Mesenchymal stem cell (in vitro differentiated cells and primary cell): ENCODE measurements at regions not wholly inside any gene's neighbourhood (a gene's known extent, or its start where the extent isn't known, plus 50 kb on each side); places are given as distances from the start of the nearest gene placed in this dataset.

Experiments
- DNase-seq: peaks from one replicate; pipeline ENCODE4 v3.0.0-alpha.2; 2013
- H2AFZ ChIP-seq: one replicate; pipeline ENCODE4 v1.6.1; 2013; ENCODE audit warnings: low read depth, mild to moderate bottlenecking, control low read depth, inconsistent platforms, low read length, moderate library complexity
- H2AK5ac ChIP-seq: 2 replicates; pipeline ENCODE4 v1.6.1; 2013; ENCODE audit warnings: low read length, moderate library complexity, mild to moderate bottlenecking, inconsistent platforms; ENCODE audit not compliant: severe bottlenecking
- H2BK120ac ChIP-seq: one replicate; pipeline ENCODE4 v1.6.1; 2013; ENCODE audit warnings: low read depth, mild to moderate bottlenecking, inconsistent platforms, low read length, moderate library complexity
- H2BK12ac ChIP-seq, 2 experiments: one replicate each; pipeline ENCODE4 v1.6.1; 2013; ENCODE audit warnings: inconsistent platforms in 2 of 2, low read length in 2 of 2, mild to moderate bottlenecking in 2 of 2, moderate library complexity in 2 of 2, control low read depth in 1 of 2
- H2BK15ac ChIP-seq: one replicate; pipeline ENCODE4 v1.6.1; 2013; ENCODE audit warnings: mild to moderate bottlenecking, low read depth, inconsistent platforms; ENCODE audit not compliant: poor library complexity, severe bottlenecking
- H2BK5ac ChIP-seq: 2 replicates; pipeline ENCODE4 v1.6.1; 2013; ENCODE audit warnings: low read depth, mild to moderate bottlenecking, low read length, control low read depth, inconsistent platforms; ENCODE audit not compliant: poor library complexity, severe bottlenecking
- H3K14ac ChIP-seq, 2 experiments: one replicate each; pipeline ENCODE4 v1.6.1; 2013; ENCODE audit warnings: inconsistent platforms in 2 of 2, low read length in 2 of 2, control low read depth in 1 of 2, mild to moderate bottlenecking in 1 of 2, moderate library complexity in 1 of 2
- H3K18ac ChIP-seq, 2 experiments: one replicate each; pipeline ENCODE4 v1.6.1; 2013; ENCODE audit warnings: inconsistent platforms in 2 of 2, low read length in 2 of 2, control low read depth in 1 of 2, low read depth in 1 of 2, mild to moderate bottlenecking in 1 of 2
- H3K23ac ChIP-seq, 2 experiments: one replicate each; pipeline ENCODE4 v1.6.1; 2013; ENCODE audit warnings: inconsistent platforms in 2 of 2, low read length in 2 of 2, mild to moderate bottlenecking in 2 of 2, moderate library complexity in 2 of 2, control low read depth in 1 of 2
- H3K27ac ChIP-seq: 2 replicates; pipeline ENCODE4 v1.5.1; 2013; ENCODE audit warnings: mild to moderate bottlenecking, moderate library complexity, low read length, control low read depth, inconsistent platforms; ENCODE audit not compliant: poor library complexity, severe bottlenecking
- H3K27me3 ChIP-seq, 2 experiments: 2 replicates each; pipeline versions ENCODE4 v1.6.1 to v1.7.0; 2013; ENCODE audit warnings: low read length in 2 of 2, mild to moderate bottlenecking in 2 of 2, moderate library complexity in 2 of 2, control low read depth in 1 of 2, inconsistent platforms in 1 of 2; ENCODE audit not compliant: control insufficient read depth in 1 of 2, insufficient read depth in 1 of 2
- H3K36me3 ChIP-seq, 2 experiments: 2 replicates each; pipeline versions ENCODE4 v1.6.1 to v1.7.0; 2013; ENCODE audit warnings: low read length in 2 of 2, control low read depth in 1 of 2, inconsistent platforms in 1 of 2, low read depth in 1 of 2, mild to moderate bottlenecking in 1 of 2; ENCODE audit not compliant: insufficient read depth in 2 of 2, control insufficient read depth in 1 of 2
- H3K4ac ChIP-seq, 2 experiments: one replicate each; pipeline ENCODE4 v1.6.1; 2013; ENCODE audit warnings: inconsistent platforms in 2 of 2, low read length in 2 of 2, mild to moderate bottlenecking in 2 of 2, moderate library complexity in 2 of 2, control low read depth in 1 of 2, low read depth in 1 of 2
- H3K4me1 ChIP-seq: 2 replicates; pipeline ENCODE4 v1.6.1; 2013; ENCODE audit warnings: low read depth, low read length, control low read depth; ENCODE audit not compliant: control insufficient read depth, insufficient read depth
- H3K4me2 ChIP-seq: 2 replicates; pipeline ENCODE4 v1.6.1; 2013; ENCODE audit warnings: low read length, mild to moderate bottlenecking, inconsistent platforms; ENCODE audit not compliant: poor library complexity, severe bottlenecking
- H3K4me3 ChIP-seq, 2 experiments: 2 replicates each; pipeline versions ENCODE4 v1.5.1 to v1.7.0; 2013; ENCODE audit warnings: low read length in 2 of 2, mild to moderate bottlenecking in 2 of 2, control low read depth in 1 of 2, low read depth in 1 of 2; ENCODE audit not compliant: insufficient read depth in 1 of 2
- H3K79me1 ChIP-seq: replicated peaks from 2 replicates; pipeline ENCODE4 v1.6.1; 2013; ENCODE audit warnings: mild to moderate bottlenecking, control low read depth, low read length, inconsistent platforms; ENCODE audit not compliant: poor library complexity, severe bottlenecking
- H3K9ac ChIP-seq: 2 replicates; pipeline ENCODE4 v1.7.0; 2013; ENCODE audit warnings: mild to moderate bottlenecking, low read length, moderate library complexity
- H3K9me3 ChIP-seq: 2 replicates; pipeline ENCODE4 v1.7.0; 2013; ENCODE audit warnings: mild to moderate bottlenecking, low read length; ENCODE audit not compliant: control insufficient read depth
- H4K8ac ChIP-seq: one replicate; pipeline ENCODE4 v1.6.1; 2013; ENCODE audit warnings: inconsistent platforms, mild to moderate bottlenecking, low read length, moderate library complexity
- H4K91ac ChIP-seq: one replicate; pipeline ENCODE4 v1.6.1; 2013; ENCODE audit warnings: mild to moderate bottlenecking, low read length, inconsistent platforms
- WGBS: methylation state at CpG from one replicate; pipeline ENCODE4 v1.1.7; 2013; ENCODE audit warnings: mixed read lengths; 5-methylcytosine and 5-hydroxymethylcytosine counted together

- 97% methylated on average over 3 of the region's 3 CpGs for WGBS
- Histone ChIP-seq H2BK5ac (no peak overlapping the region), H2BK15ac (no peak overlapping the region), H4K91ac (no peak overlapping the region), H2AK5ac (no peak overlapping the region), H3K18ac (no peak overlapping the region), H3K9me3 (no peaks in the 10 kb centered on the region), H2BK120ac (no peak overlapping the region), H3K14ac (no peak overlapping the region), H3K23ac (no peak overlapping the region), H2AFZ (no peak overlapping the region), H3K79me1 (no peaks in the 10 kb centered on the region), H3K27ac (no peak overlapping the region), H3K9ac (no peak overlapping the region), H3K27me3 (no peaks in the 10 kb centered on the region), H3K4ac (no peak overlapping the region), H4K8ac (no peak overlapping the region), H3K36me3 (no peaks in the 10 kb centered on the region), H2BK12ac (no peak overlapping the region), H3K4me3 (no peak overlapping the region), H3K4me1 (no peaks in the 10 kb centered on the region), H3K4me2 (no peak overlapping the region)
- no peak for DNase-seq
Measured at GRCh38 chr4:68765876-68766275, 49.9 kb upstream of the UGT2B10 start.
